ENCODE measurements at regions not wholly inside any gene's neighbourhood (a gene's known extent, or its start where the extent isn't known, plus 50 kb on each side); places are given as distances from the start of the nearest gene placed in this dataset.

- no peaks in the 10 kb centered on the region for H3K79me2 ChIP-seq (ENCODE audit: control insufficient read depth, insufficient read depth, low read length)
- H3K4me2 ChIP-seq (ENCODE audit: insufficient read depth, low read length), result no peak overlapping the region
- in situ Hi-C loops (cut with MboI) (no loop called here), intact Hi-C loops (cut with micrococcal nuclease) (no loop called here)
- no TSS peak for BruUV-seq (replicated peaks)
- no peaks in the 10 kb centered on the region for H3K36me3 ChIP-seq (ENCODE audit: control insufficient read depth, insufficient read depth, low read length)
- ChIA-PET POLR2A (no interaction called here), CTCF (ENCODE audit: low intra/inter-chr PET ratio) (no interaction called here)
- H3K4me1 ChIP-seq (replicated peaks in 1 of 2; ENCODE audit: control insufficient read depth in 2 of 2, insufficient read depth in 2 of 2, low read length in 2 of 2), result no peaks in the 10 kb centered on the region
- WGBS (ENCODE audit: insufficient coverage, low coverage, missing lambda C conversion rate), result 2% methylated on average over 7 of the region's 7 CpGs
- H3K4me3 ChIP-seq, result no peak overlapping the region
- peaks cover 9 to 18% of the 10 kb centered on the region in 2 experiments; a peak in 3 of 5 replicates for H3K27me3 ChIP-seq (ENCODE audit: control insufficient read depth in 2 of 2, insufficient read depth in 2 of 2, low read length in 2 of 2)
- no peak for TF ChIP-seq RFX5 (IDR thresholded peaks at IDR 0.05; ENCODE audit: low read depth, low read length)
- no peak for TF ChIP-seq TCF7 (IDR thresholded peaks at IDR 0.05; ENCODE audit: borderline replicate concordance)
- TF ChIP-seq ZNF583 (CRISPR knock-in tag; IDR thresholded peaks at IDR 0.05), result no peak
- no peak for TF ChIP-seq CEBPG (CRISPR knock-in tag; IDR thresholded peaks at IDR 0.05)
- TF ChIP-seq CEBPG (tag; conservative IDR thresholded peaks at IDR 0.05 in 1 of 2, IDR thresholded peaks at IDR 0.05 in 1 of 2), result peak; percentile 40 to 95; a peak in 3 of 4 replicates
- no peak for TF ChIP-seq MAZ (CRISPR knock-in tag; conservative IDR thresholded peaks at IDR 0.05 in 1 of 2, IDR thresholded peaks at IDR 0.05 in 1 of 2)
- no peak for TF ChIP-seq CBX8 (IDR thresholded peaks at IDR 0.05; ENCODE audit: borderline replicate concordance, extremely low read depth, low read depth, low read length, poor library complexity, severe bottlenecking)
- peak; percentile 76 for TF ChIP-seq CEBPB (tag; IDR thresholded peaks at IDR 0.05)
- no peaks in the 10 kb centered on the region for H3K9me3 ChIP-seq (replicated peaks; ENCODE audit: control insufficient read depth, insufficient read depth, low read depth, low read length)
- FAIRE-seq (no peak), DNase-seq (ENCODE audit: extremely low read depth in 1 of 4, low spot score in 3 of 4) (no peak), ATAC-seq (no peak)
- peaks cover 4% of the 10 kb centered on the region for H3K9me1 ChIP-seq (ENCODE audit: control insufficient read depth, insufficient read depth, low read length)
- no peak overlapping the region for H2AFZ ChIP-seq (ENCODE audit: low read depth, low read length)
- H3K27ac ChIP-seq (ENCODE audit: extremely low read depth, low read depth, low read length), result no peak overlapping the region
- H3K9ac ChIP-seq (ENCODE audit: insufficient read depth in 1 of 2, low read depth in 2 of 2, low read length in 2 of 2), result no peak overlapping the region
- no peaks in the 10 kb centered on the region for H4K20me1 ChIP-seq (replicated peaks; ENCODE audit: control insufficient read depth, insufficient read depth, low read length)
These were observed 253.7 kb upstream of the FOXD3 start for GRCh38 chr1:63068626-63069025.

Data from K562 (cell line).